ENCODE measurements at regions not wholly inside any gene's neighbourhood (a gene's known extent, or its start where the extent isn't known, plus 50 kb on each side); places are given as distances from the start of the nearest gene placed in this dataset.

DNA sequence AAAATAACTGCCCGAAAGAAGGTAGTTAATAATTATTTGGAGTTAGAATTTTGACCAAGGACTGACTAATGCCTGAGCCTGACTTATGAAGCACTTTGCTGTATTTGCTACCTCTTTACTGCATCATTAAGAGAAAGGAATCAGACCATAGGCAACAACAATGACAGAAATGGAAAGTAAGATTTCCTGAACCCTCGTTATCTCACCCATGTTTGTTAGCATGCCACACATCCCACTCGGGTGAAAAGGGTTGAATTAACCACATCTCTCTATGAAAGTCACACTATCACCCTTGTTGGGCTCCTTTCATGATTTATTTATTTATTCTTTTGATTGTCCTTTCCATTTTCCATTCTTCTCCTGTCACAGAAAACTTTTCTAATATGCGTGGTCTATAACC is 59.6 kb downstream of the OLIG3 start:
- no peak for DNase-seq

DNA sequence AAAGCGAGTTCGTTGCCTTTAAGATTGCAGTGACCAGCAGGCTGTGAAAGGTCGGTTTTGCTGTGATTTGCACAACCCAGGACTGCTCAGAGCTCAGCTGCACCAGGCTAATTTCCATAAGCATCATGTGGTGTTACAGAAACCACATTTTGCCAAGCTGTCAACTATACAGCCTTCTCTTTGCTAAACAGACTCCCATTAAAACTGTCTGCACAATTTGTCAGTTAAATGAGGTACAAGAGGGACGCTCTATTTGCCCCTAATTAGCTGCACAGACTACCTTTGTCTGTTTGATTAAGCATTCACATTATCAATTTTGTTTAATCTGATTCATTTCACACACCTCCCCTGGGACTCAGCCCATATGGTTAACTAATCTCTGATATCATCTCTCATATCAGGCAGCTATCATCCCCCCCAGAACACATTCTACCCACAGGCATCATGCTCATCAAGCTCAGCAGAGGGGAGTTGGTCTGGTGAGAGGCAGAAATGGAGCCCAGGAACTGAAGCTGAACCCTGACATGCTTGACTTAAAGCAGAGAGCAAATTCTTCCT is 62.1 kb downstream of the OLIG3 start:
- DNase-seq = no peak

DNA sequence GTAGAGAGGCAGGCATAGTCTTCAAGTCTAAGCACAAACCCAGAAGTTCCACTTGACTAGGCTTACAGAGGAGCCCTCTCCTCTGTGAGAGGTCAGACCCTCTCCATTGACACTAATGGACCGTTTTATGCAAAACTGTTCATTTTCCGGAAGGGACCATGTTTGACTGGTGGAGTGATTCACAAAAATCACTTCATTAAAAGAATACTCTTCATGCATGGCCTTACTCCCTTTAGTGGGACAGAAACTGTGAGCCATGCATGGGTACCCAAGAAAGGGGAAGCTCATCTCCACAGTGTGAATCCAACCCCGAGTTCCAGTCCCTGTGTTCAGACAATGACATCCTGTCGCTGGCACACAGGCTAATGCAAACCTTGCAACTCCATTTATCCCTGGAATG is 63.2 kb downstream of the OLIG3 start:
- DNase-seq = no peak

DNA sequence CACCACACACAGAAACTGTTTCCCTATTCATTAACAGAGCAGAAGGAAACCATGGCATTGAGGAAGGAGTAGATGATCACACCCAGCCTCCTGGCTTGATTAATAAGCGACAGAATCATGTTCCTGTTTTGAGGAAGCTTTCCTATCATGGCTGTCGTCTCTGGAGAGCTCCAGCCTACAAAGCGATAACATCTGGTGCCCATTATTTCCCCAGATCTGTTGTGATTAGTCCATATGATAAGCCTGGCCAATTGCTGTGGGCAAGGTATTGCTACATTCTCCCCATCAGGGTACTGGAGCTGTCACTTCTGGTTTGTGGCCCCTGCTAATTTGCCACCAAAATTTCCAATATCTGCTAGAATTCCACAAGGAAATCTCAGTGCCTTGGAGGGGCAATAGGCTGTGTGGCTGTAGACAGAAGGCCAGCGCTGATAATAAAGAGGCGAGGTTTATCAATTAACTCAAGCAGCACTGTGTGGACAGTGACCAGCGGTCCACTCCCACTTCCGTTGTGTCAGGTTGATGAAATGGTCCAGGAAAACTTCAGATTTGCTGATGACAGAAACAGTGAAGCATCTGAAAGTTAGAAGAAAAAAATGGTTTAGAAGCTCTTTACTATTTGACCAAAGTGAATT is 66.4 kb downstream of the OLIG3 start:
- no peak for DNase-seq

DNA sequence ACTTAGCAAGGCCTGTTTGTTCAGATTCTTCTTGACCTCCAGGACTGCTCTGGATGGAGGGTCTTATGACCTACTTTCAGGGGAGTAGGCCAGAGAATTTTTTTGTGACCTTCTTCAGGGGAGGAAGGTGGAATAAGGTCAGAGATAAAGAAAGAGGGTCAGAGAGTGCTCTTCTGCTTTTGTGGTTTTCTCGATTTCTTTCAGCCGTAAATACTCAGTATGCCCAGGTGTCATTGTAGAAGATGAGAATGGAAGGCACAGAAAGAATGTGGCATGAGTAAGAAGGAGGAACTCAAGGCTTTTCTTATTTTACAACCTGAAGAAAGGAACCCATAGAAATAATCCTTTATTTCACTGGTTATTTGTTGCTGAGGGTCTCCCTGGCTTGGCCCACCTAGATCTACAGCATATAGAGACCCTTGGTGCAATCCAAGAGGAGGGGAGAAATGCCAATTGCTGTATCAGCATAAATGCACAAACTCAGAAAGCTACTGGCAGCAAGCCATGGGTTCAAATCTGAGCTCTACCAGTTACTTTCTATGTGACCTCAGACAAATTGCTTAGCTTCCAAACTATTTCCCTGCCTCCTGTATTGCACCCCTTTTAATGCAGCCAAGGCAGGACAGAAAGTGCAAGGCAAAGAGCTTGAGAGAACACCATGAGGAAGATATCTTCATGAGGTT is 68.0 kb downstream of the OLIG3 start:
- no peak for DNase-seq

DNA sequence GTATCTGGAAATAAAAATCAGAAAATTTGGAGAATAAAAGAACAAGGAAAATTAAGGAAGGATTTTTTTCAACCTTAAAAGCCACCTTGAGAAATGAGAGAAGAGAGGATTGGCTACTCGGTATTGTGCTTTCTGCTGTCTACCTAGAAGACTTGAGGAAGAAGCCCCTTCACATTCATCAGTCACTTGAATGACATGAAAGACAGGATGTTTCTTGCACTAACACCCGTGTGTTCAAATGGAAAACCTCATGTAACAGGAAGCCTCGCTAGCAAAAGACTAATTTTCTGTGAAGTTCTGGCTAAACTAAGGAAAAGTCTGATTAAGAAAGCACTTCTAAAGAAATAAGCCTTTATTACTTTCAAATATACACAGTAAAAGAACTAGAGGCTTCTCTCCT is 69.9 kb downstream of the OLIG3 start:
- DNase-seq = no peak

DNA sequence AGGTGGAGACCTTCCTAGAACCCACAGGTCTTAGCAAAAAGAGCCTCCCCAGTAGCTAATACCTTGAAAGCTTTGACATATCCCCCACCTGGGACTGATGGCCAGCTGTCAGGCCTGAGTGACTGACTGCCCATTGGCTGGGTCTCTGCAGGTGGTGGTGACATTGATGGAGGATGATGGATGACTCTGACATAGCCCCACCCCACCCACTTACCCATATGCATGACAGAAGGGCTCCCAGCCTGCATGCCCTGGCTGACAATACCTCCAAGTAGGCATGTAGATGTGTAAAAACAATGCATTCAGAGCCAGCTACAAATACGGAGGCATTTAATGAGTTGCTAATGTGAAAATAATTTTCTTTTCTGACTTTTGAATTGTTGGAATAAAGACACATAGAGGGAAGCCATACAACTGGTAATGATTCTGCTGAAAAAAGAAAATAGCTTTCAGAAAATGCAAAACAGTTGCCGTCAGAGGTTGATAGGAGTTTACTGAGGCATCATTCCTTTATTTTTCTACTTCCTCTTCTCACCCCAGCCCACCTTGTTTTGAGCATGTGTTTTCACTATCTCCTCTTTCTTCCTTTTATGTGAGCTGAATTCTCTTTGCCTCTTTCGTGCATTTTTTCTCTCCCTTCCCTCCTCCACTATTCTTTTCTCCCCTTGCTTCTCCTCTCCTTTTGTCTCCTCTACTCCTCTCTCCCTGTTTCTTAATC is 70.6 kb downstream of the OLIG3 start:
- no peak for DNase-seq

DNA sequence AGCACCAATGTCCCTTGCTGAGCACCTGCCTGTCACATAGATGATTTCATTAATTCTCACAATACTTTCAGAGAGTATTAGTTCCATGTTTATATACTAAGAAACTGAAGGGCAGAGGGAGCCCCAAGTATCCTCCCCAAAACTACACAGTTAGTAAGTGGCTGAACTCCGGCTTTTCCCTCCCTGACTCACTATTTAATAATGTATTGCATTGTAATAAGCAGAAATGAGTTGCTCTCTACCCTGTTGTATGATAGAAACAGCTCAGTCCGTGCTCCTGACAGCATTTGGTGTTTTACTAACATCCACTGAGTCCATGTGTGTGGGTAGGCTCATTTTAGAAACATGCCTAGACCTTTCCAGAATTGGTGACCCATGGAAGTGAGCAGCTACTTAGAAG is 76.8 kb downstream of the OLIG3 start:
- DNase-seq = no peak

DNA sequence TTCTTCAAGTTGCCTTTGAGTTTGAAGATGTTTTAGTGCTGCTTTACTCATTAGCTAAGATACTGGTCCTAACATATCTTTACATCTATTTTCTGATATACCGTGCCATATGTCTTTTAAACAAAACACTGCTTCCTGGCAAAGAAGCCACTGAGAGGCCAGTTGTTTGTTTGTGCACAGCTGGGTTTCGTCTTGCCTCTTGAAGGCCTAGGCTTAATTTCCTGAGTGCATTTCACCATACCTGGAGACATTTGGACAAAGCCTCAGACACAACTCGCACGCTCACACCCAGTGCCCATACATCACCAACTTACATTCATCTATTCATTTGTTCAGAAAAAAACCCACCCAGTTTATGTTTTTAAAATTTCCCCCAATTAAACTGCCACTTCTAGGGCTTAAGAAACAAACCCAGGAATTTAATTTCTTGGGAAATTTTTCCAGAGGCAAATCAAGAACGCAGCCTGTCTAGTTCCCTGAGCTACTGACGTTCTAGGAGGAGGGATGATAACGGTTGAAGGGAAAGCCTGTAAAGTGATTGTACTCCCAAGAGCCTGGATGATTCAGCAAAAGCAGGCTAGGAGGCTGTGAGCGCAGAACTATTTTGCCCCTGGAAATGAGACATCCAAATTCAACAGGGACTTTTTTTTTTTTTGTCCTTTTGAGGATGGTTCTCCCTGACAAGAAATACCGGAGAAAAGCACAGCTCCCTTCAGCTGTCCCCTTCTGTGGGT is 77.7 kb downstream of the OLIG3 start:
- peak in 1 of 2 donors; percentile 8 for DNase-seq

DNA sequence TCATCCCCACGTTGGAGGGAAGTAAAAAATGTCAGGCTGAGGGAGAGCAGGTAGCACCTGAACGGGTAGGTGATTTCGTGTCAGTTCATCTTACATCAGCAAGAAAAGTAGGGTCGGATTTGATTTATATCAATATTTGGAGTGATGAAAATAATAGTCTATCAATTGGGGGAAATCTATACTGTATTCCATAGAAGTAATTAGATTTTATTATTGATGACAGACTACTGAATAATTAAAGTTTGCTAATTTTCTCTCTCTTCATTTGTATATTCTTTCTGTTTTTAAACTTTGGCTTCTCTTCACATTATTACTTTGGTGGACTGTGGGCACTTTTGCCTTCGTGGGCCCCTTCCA is 78.4 kb downstream of the OLIG3 start:
- DNase-seq = no peak

DNA sequence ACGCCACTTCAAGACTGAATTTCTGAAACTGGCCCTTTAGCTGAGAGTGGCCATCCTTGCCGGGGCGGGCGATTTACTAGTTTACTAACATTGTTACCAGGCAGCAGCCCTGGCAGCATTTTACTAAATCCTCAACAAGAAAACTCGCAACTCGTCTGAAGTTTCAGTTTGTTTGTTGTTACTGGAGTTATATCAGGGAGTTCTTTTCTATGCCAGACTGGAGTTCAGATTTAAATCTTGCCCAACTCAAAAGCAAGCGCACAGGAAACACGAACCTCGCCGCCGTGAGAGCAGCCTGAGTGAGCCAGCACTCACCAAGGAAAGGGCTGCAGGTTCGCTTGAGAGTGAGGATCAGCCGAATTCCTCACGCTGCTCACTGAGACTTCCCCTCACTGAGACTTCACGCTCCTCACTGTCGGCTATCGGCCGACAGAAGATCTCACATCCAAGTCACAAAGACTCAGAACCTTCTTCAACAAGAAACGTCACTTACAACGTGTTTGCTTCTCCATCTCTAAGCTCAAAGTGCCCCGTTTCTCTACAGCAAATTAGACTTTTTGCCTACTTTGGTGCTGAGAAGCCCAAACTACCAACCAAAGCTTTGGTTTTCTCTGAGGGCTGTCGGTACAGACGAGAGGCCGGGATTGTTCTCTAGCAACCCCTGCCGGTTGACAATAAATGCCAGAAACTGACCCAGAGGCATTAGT is 78.9 kb downstream of the OLIG3 start:
- peak; percentile 65 to 73 for DNase-seq

DNA sequence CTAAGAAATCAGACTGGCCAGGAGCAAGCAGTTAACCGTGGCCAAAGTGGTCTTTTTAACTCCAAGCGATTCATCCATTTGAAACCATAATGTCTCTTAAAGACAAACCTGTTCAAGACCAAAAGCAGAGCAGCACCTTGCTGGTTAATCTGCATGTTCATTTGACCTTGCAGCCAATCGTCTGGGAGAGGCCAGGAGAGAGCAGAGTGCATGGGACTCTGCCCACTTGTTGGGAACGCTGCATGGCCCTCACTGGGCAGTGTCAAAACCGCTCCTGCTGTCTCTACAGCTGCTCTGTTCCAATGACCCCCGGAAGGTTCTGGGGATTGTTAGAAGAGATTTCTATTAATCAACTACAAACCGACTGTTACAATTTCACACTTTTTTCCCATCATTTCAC is 79.6 kb downstream of the OLIG3 start:
- no peak for DNase-seq

DNA sequence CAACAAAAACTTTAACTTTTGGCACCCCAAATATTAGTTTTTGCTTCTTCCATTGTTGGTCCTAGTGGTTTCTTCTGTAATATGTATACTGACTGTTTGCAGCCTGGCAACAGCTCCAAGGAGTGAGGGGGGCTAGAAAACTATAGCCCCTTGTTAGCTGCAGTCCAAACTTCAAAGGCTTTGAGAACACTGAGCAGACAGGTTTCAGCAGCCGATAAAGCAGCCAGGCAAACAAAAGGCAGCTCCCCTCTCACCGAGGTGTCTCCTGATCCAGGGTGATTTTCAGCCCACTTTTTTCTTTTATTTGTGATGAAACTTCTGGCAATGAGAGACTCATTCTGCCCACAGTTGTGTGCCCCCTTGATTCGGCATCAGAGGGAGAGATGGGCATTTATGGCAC is 80.7 kb downstream of the OLIG3 start:
- no peak for DNase-seq

DNA sequence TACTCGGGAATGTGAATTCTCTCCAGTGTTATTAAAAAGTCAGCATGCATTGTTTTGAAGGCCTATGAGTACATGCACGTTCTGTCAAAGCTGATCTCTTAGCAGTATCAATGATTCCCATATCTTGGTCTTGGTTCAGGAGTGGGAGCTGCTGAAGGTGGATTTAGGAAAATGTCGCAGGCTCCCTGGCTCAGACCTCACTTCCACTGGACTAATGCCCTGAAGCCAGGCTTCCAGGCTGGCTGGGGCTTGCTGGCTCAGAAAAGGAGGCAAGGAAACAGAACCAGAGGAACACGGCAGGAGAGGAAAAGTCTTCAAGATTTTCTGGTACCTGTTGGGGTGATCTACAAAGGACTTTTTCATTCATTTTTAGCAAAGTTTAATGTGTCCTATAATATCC is 81.6 kb downstream of the OLIG3 start:
- no peak for DNase-seq

DNA sequence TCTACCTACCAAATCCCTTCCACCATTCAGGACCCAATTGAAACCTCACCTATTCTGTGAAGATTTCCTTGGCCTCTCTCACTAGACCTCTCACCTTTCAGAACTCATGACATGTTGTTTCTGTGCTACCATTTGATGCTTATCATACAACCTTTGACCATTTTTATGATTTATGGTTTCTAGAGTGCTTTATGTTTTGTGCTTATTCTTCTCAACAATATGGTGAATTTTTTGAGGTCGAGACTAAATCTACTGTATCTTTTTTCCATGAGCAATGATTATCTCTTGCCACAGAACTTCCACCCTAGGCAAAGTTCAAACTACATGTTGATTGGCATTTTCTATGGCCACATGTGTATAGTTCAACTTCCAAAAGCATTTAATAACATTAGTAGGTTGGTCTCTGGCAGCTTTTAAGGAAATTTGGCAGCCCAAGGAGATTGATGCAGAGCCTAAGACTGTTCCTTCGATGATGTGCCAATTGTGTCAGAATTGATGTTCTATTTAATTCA is 84.9 kb downstream of the OLIG3 start:
- no peak for DNase-seq

DNA sequence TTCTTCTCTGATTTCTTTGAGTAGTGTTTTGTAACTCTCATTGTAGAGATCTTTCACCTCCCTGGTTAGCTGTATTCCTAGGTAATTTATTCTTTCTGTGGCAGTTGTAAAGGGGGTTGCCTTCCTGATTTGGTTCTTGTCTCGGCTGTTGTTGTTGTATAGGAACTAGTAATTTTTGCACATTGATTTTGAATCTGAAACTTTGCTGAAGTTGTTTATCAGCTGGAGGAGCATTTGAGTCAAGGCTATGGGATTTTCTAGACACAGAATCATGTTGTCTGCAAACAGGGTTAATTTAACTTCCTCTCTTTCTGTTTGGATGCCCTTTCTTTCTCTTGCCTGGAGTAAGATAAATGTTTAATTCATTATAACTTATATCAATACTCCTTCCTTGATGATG is 86.4 kb downstream of the OLIG3 start:
- no peak for DNase-seq

DNA sequence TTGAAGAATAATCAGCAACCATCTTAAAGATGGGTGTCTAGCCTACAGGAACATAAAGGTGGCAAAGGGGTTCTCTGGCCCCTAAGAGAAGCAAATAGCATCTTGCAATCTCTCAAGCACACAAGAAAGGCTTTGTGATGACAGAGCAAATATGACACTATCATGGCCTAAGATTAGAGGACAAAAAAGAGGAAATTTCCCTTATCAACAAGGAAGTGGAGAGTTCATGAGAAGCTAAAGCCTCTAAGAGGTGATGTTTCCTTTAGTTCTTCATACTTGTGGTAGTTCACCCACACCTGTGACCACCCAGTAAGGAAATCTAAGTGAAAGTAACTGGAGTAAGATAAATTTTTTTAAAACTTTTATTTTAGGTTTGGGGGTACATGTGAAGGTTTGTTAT is 88.4 kb downstream of the OLIG3 start:
- DNase-seq = no peak

DNA sequence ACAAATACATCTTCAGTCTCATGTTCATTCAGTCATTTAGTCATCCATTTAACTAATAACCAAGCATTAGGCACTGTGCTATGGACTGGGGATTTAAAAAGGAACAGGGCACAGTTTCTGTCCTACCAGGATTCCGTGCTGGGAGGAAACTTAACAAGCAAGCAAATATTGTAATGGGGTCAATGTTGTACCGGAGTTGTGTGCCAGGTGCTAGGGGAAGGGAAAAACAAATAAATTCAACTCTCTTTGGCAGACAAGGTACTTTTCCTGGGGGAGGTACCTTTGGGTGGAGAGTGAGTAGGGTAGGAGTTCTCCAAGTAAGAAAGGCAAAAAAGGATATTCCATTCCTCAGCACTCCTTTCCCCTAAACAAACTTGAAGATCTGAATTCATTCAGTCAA is 90.3 kb downstream of the OLIG3 start:
- DNase-seq = no peak

DNA sequence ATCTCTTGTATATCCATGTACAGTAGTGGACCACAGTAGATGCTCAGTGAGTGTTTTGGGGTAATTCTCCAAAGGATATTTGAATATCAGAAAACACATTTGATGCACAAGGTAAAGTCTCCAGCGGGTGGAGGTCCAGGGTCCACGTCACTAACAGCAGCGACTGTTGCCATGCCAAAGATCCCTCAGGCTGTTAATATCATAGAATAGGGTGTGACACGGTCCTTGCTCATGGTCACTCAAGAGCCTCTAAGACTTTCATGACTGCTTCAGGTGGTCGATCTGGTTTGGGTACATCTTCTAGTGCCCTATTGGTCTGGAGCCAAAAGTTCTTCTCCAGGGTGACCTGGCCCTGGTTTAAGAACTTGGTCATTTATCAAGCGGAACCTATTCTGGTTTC is 90.8 kb downstream of the OLIG3 start:
- DNase-seq = no peak

DNA sequence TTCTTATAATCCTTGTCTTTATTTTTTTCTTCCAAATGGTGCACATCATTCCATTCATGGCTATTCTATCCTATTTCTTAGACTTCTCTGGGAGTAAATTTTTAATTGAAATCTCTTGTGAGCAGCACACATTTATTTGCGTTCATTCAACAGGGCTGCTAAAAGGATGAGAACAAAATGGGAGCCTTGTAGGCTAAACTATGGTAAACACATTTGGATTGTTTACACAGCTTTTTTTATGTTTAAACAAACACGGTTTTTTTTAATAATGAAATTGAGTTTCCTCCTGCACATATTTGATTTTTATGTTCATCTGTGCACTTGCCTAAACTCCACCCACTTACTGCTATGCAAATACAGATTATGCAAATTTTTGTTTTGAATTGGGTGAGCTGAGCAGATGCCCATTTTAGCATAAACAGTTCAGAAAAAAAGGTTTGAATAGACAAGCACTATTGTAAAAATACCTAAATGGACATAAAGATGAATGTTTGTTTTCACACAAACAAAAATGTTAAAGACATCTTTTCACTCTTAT is 92.0 kb downstream of the OLIG3 start:
- no peak for DNase-seq

DNA sequence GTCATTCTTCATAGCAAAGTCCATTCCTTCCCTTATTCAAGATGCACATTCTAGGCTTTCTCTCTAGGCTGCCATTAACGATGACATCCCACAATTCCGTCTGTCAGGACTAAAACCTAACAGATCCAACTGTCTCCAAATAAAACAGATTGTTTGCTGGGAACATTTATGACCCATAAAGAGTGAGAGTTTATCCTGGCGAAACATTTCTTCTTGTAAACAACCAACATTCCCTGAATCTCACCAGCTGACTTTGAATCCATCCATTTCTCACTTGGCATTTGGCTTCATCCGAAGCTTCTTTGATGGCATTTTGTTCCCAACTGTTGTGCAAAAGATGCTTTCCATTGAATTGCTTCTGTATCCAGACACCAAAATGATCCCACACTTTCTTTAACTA is 93.1 kb downstream of the OLIG3 start:
- no peak for DNase-seq

Data from right lung (tissue), 2 donors.